Endothelial cell of umbilical vein (primary cell): ENCODE measurements at regions not wholly inside any gene's neighbourhood (a gene's known extent, or its start where the extent isn't known, plus 50 kb on each side); places are given as distances from the start of the nearest gene placed in this dataset.

ENCODE experiments used
- BruUV-seq: library from RNA; stranded (reverse); fragments of 400-500 nt; replicated peaks from 2 replicates; lab custom pipeline; 2021; lab: Mats Ljungman, UMichigan
- CTCF ChIA-PET: fragments of 300-600, 350-600 bp; sonication (Branson Sonifier 250); formaldehyde crosslinking; loops from one replicate; lab custom pipeline; 2021; ENCODE audit warnings: antibody characterized with exemption, inconsistent platforms; lab: Charles Lee
- POLR2A ChIA-PET: fragments of 300-600, 350-600 bp; sonication (Branson Sonifier 250); formaldehyde crosslinking; loops from one replicate; lab custom pipeline; 2021; ENCODE audit warnings: antibody characterized with exemption, inconsistent platforms; lab: Charles Lee
- DNase-seq: peaks from one replicate; pipeline ENCODE4 v3.0.0-alpha.2; 2011; ENCODE audit warnings: low read depth, low spot score
- FAIRE-seq: peaks from 2 replicates; lab custom pipeline; 2011; peaks lifted over from hg19 to GRCh38; lab: Jason Lieb, UNC
- H2AFZ ChIP-seq: 2 replicates; pipeline ENCODE4 v1.6.0; 2012; ENCODE audit warnings: low read depth, low read length, control low read depth, inconsistent platforms
- H3K27ac ChIP-seq: 2 replicates; pipeline ENCODE4 v1.5.1; 2011; ENCODE audit warnings: low read depth, mild to moderate bottlenecking, control low read depth, low read length, moderate library complexity; ENCODE audit not compliant: insufficient read depth
- H3K27me3 ChIP-seq, 2 experiments: 2 replicates each; pipeline versions ENCODE4 v1.6.0 to v1.6.1; 2011; ENCODE audit warnings: low read length in 2 of 2, mixed read lengths in 1 of 2; ENCODE audit not compliant: control insufficient read depth in 2 of 2, insufficient read depth in 2 of 2
- H3K36me3 ChIP-seq, 2 experiments: 2 replicates in 1 of 2; 3 replicates in 1 of 2; pipeline ENCODE4 v1.5.1; 2011; ENCODE audit warnings: low read length in 2 of 2, mild to moderate bottlenecking in 1 of 2, moderate library complexity in 1 of 2; ENCODE audit not compliant: control insufficient read depth in 2 of 2, insufficient read depth in 2 of 2; ENCODE audit errors: extremely low read depth in 1 of 2
- H3K4me1 ChIP-seq: 3 replicates; pipeline ENCODE4 v1.5.1; 2011; ENCODE audit warnings: mild to moderate bottlenecking, low read length; ENCODE audit not compliant: control insufficient read depth, insufficient read depth; ENCODE audit errors: extremely low read depth
- H3K4me2 ChIP-seq: 2 replicates; pipeline ENCODE4 v1.6.1; 2011; ENCODE audit warnings: low read length, control low read depth, mixed read lengths; ENCODE audit not compliant: insufficient read depth
- H3K4me3 ChIP-seq, 3 experiments: fragments of 200-600 bp in 1 of 3; sonication (generic), shearing (Covaris generic) in 1 of 3; replicated peaks in 1 of 3; 2 replicates each; pipeline ENCODE4 v1.5.1; 2011 to 2016; ENCODE audit warnings: control low read depth in 3 of 3, low read length in 3 of 3, mild to moderate bottlenecking in 2 of 3, inconsistent platforms in 1 of 3, low read depth in 1 of 3, moderate library complexity in 1 of 3; ENCODE audit not compliant: insufficient read depth in 1 of 3
- H3K79me2 ChIP-seq: 2 replicates; pipeline ENCODE4 v1.6.0; 2012; ENCODE audit warnings: low read length, inconsistent platforms; ENCODE audit not compliant: control insufficient read depth, insufficient read depth
- H3K9ac ChIP-seq: replicated peaks from 2 replicates; pipeline ENCODE3; 2011; ENCODE audit warnings: low read length, control low read depth; ENCODE audit not compliant: insufficient read depth; ENCODE audit errors: extremely low read depth
- H3K9me1 ChIP-seq: replicated peaks from 3 replicates; pipeline ENCODE4 v1.6.0; 2011; ENCODE audit warnings: mild to moderate bottlenecking, low read length; ENCODE audit not compliant: control insufficient read depth, insufficient read depth; ENCODE audit errors: extremely low read depth
- H3K9me3 ChIP-seq: replicated peaks from 2 replicates; pipeline ENCODE4 v1.5.1; 2012; ENCODE audit warnings: low read length, inconsistent platforms; ENCODE audit not compliant: control insufficient read depth, insufficient read depth
- H4K20me1 ChIP-seq: replicated peaks from 2 replicates; pipeline ENCODE3; 2011; ENCODE audit warnings: mild to moderate bottlenecking, low read length; ENCODE audit not compliant: control insufficient read depth, insufficient read depth; ENCODE audit errors: extremely low read depth
- EZH2 ChIP-seq: IDR thresholded peaks from 2 replicates; pipeline ENCODE4 v1.6.1; 2012; ENCODE audit warnings: borderline replicate concordance, low read depth, mild to moderate bottlenecking, moderate library complexity, low read length, inconsistent platforms; ENCODE audit not compliant: severe bottlenecking
- FOS ChIP-seq: IDR thresholded peaks from 2 replicates; pipeline ENCODE4 v1.6.1; 2011; ENCODE audit warnings: mild to moderate bottlenecking, low read length, moderate library complexity, borderline replicate concordance; ENCODE audit not compliant: insufficient read depth
- JUN ChIP-seq: IDR thresholded peaks from 2 replicates; pipeline ENCODE4 v1.6.1; 2011; ENCODE audit warnings: borderline replicate concordance, low read depth; ENCODE audit not compliant: insufficient read length, insufficient read depth
- MYC ChIP-seq: IDR thresholded peaks from one replicate; pipeline ENCODE4 v1.6.1; 2011; ENCODE audit warnings: mild to moderate bottlenecking, low read depth, low read length
- POLR2A ChIP-seq: IDR thresholded peaks from 2 replicates; pipeline ENCODE4 v1.6.1; 2012; ENCODE audit warnings: low read depth, mild to moderate bottlenecking, control low read depth, low read length
- POLR2AphosphoS5 ChIP-seq: IDR thresholded peaks from 2 replicates; pipeline ENCODE4 v1.6.1; 2012; ENCODE audit warnings: low read depth, mild to moderate bottlenecking, control low read depth, low read length, moderate library complexity; ENCODE audit not compliant: insufficient read depth
- dilution Hi-C: fragments of 300-500 bp; cut with MboI; formaldehyde crosslinking; loops from one replicate; pipeline ENCODE4 v1.15.0; 2019; ENCODE audit warnings: low sequenced_read_pairs; ENCODE audit not compliant: extremely low pct_ligation_motif_present
- intact Hi-C: fragments of 100-400 bp; cut with micrococcal nuclease; formaldehyde crosslinking; loops from one replicate; pipeline ENCODE4 v1.10.0; 2022
- TF ChIP-seq, protein P1 (sequence below), 2 donors: IDR thresholded peaks; 1 replicate in 1 of 2; 2 replicates in 1 of 2; pipeline ENCODE4 v1.5.1; 2011; ENCODE audit warnings: low read length in 2 of 2, mild to moderate bottlenecking in 2 of 2, moderate library complexity in 2 of 2, control low read depth in 1 of 2, inconsistent platforms in 1 of 2, low read depth in 1 of 2; ENCODE audit not compliant: insufficient read depth in 1 of 2; ENCODE audit errors: extremely low read depth in 1 of 2
- TF ChIP-seq, protein P2 (sequence below): IDR thresholded peaks from 2 replicates; pipeline ENCODE4 v1.6.1; 2011; ENCODE audit not compliant: insufficient read depth, insufficient read length

DNA sequence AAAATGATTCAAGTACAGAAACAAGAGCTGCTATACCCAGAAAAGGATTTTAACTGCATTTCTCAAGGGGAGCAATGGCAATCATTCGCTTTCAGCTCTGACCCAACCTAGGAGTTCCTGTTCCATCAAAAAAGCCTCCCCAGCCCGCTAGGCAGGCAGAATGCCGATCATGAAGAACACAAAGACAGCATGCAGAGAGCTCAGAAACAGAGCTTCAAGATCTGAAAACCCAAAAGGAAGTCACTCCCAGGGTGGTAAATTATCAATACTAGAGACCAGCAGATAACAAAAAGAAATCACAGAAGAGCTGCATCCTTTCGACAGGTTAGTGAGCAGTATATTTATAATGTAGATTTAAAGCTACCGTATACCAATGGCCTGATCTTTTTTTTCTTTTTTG lies 84.8 kb upstream of the CRIM1 start:
- TF ChIP-seq JUN (no peak), FOS (no peak), POLR2A (no peak)
- TF ChIP-seq, protein P1, sequence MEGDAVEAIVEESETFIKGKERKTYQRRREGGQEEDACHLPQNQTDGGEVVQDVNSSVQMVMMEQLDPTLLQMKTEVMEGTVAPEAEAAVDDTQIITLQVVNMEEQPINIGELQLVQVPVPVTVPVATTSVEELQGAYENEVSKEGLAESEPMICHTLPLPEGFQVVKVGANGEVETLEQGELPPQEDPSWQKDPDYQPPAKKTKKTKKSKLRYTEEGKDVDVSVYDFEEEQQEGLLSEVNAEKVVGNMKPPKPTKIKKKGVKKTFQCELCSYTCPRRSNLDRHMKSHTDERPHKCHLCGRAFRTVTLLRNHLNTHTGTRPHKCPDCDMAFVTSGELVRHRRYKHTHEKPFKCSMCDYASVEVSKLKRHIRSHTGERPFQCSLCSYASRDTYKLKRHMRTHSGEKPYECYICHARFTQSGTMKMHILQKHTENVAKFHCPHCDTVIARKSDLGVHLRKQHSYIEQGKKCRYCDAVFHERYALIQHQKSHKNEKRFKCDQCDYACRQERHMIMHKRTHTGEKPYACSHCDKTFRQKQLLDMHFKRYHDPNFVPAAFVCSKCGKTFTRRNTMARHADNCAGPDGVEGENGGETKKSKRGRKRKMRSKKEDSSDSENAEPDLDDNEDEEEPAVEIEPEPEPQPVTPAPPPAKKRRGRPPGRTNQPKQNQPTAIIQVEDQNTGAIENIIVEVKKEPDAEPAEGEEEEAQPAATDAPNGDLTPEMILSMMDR (IDR thresholded peaks at IDR 0.05; ENCODE audit: extremely low read depth in 1 of 2, insufficient read depth in 1 of 2, low read depth in 1 of 2, low read length in 2 of 2) = no peak
- TF ChIP-seq, protein P2, sequence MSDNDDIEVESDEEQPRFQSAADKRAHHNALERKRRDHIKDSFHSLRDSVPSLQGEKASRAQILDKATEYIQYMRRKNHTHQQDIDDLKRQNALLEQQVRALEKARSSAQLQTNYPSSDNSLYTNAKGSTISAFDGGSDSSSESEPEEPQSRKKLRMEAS = no peak
- no peak overlapping the region for H3K4me3 ChIP-seq
- no peaks in the 10 kb centered on the region for H3K9me3 ChIP-seq
- no peak overlapping the region for H2AFZ ChIP-seq
- DNase-seq = no peak
- dilution Hi-C loops (no loop called here), intact Hi-C loops (no loop called here)
- no peaks in the 10 kb centered on the region for H4K20me1 ChIP-seq
- ChIA-PET POLR2A (no interaction called here), CTCF (no interaction called here)
- no peaks in the 10 kb centered on the region for H3K4me1 ChIP-seq
- H3K9me1 ChIP-seq = no peaks in the 10 kb centered on the region
- H3K4me2 ChIP-seq = no peak overlapping the region
- no peak for FAIRE-seq
- H3K27me3 ChIP-seq = peaks cover 5 to 7% of the 10 kb centered on the region in 2 experiments
- H3K27ac ChIP-seq = no peak overlapping the region
- H3K36me3 ChIP-seq = no peaks in the 10 kb centered on the region
- BruUV-seq = no TSS peak
- no peak overlapping the region for H3K9ac ChIP-seq
- H3K79me2 ChIP-seq = no peaks in the 10 kb centered on the region

DNA sequence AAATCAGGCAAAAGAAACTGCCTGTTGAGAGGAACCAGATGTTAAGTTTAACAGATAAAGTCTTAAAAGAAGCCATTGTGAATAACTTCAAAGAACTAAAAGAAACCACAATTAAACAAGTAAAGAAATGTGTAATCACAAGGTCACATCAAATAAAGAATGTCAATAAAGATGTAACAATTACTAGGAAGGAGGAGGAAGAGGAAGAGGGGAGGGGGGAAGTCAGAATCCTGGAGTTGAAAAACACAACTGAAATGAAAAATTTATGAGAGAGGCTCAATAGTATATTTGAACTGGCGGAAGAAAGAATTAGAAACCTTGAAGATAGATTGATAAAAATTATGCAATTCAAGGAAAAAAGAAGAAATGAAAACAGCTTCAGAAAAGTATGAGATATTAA lies 88.4 kb upstream of the CRIM1 start:
- TF ChIP-seq POLR2AphosphoS5 = no peak
- no peak for TF ChIP-seq FOS
- TF ChIP-seq, protein P2 = no peak
- TF ChIP-seq, protein P1 (IDR thresholded peaks at IDR 0.05; ENCODE audit: extremely low read depth in 1 of 2, insufficient read depth in 1 of 2, low read depth in 1 of 2, low read length in 2 of 2) = no peak
- no peak for TF ChIP-seq MYC
- no peak for TF ChIP-seq EZH2
- POLR2A ChIA-PET = no interaction called here
- BruUV-seq = no TSS peak

More for the DNA sequence above, 88.4 kb upstream of the CRIM1 start:
- CTCF ChIA-PET = no interaction called here
- no peaks in the 10 kb centered on the region for H4K20me1 ChIP-seq
- H3K9me3 ChIP-seq = no peaks in the 10 kb centered on the region
- H2AFZ ChIP-seq = no peak overlapping the region
- no peak overlapping the region for H3K27ac ChIP-seq
- DNase-seq = no peak
- dilution Hi-C loops = no loop called here
- H3K9ac ChIP-seq = no peak overlapping the region
- H3K36me3 ChIP-seq = no peaks in the 10 kb centered on the region
- H3K9me1 ChIP-seq = no peaks in the 10 kb centered on the region
- H3K4me1 ChIP-seq = no peaks in the 10 kb centered on the region
- H3K4me2 ChIP-seq = no peak overlapping the region
- intact Hi-C loops = no loop called here
- FAIRE-seq = no peak
- no peaks in the 10 kb centered on the region for H3K79me2 ChIP-seq
- H3K4me3 ChIP-seq = no peak overlapping the region
- peaks cover 4 to 6% of the 10 kb centered on the region in 2 experiments for H3K27me3 ChIP-seq
